ENCODE measurements at regions not wholly inside any gene's neighbourhood (a gene's known extent, or its start where the extent isn't known, plus 50 kb on each side); places are given as distances from the start of the nearest gene placed in this dataset.

DNA sequence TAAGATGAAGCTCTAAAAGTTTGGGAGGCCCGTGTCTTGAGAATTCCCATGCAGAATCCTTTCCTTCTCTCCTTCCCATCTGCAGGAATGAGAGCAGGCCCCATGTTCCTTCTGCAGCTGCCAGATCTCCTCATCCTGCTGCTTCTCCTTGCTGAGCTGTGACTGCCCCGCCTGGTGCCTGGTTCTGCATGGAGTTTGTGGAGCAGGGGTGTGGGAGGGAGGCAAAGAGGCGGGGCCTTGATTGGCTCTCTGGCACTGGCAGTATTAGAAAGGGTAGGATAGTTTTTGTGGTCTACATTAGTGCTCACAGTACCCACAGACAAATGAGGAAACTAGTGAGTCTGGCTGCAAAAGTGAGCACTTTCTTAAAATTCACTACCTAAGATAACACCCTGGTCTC, 91.1 kb upstream of the CLPB start:
- H3K27me3 ChIP-seq: no peaks in the 10 kb centered on the region
- no peak overlapping the region for H3K4me3 ChIP-seq
- no peak overlapping the region for H3K27ac ChIP-seq
- TF ChIP-seq CTCF (IDR thresholded peaks at IDR 0.05): no peak
- DNase-seq: no peak
- H3K4me1 ChIP-seq: no peaks in the 10 kb centered on the region
- H3K36me3 ChIP-seq: no peaks in the 10 kb centered on the region
- ATAC-seq: peak in 1 of 8 donors; percentile 38
- WGBS, 2 donors: 74 to 77% methylated on average over 3 of the region's 3 CpGs
- intact Hi-C loops (cut with DNase I): no loop called here
- H3K9me3 ChIP-seq: no peaks in the 10 kb centered on the region

- H3K4me3 ChIP-seq: no peak overlapping the region
- intact Hi-C loops (cut with DNase I): no loop called here
- H3K9me3 ChIP-seq: no peaks in the 10 kb centered on the region
- no peak for DNase-seq
- no peaks in the 10 kb centered on the region for H3K27me3 ChIP-seq
- no peak for ATAC-seq
- 86 to 95% methylated on average over 2 of the region's 2 CpGs for WGBS, 2 donors
- no peaks in the 10 kb centered on the region for H3K36me3 ChIP-seq
- peaks cover 0 to 8% (median 0%) of the 10 kb centered on the region in 9 donors for H3K4me1 ChIP-seq
- H3K27ac ChIP-seq: no peak overlapping the region
- no peak for TF ChIP-seq CTCF (IDR thresholded peaks at IDR 0.05)
Measured at GRCh38 chr11:72524711-72525110, 90.4 kb upstream of the CLPB start.

DNA sequence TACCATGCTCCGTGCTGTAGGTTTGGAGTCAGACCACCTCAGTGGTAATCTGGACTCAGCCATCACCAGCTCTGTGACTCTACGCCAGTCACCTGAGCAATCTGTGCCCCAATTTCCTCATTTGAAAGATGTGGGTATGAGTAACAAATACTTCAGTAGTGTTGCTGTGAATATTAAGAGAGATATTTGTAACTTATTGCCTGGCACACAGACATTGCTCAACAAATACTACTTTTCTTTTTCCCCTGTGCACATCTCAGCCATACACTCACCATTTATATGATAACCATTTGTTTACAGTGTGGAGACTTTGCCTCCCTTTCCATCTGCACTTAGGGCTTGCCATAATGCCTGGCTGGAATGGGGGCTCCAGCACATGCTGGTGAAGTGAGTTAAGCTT, 89.7 kb upstream of the CLPB start:
- peaks cover 0 to 15% (median 0%) of the 10 kb centered on the region in 9 donors for H3K4me1 ChIP-seq
- H3K27ac ChIP-seq: no peak overlapping the region
- H3K36me3 ChIP-seq: no peaks in the 10 kb centered on the region
- H3K4me3 ChIP-seq: no peak overlapping the region
- no peaks in the 10 kb centered on the region for H3K9me3 ChIP-seq
- no peak for TF ChIP-seq CTCF (IDR thresholded peaks at IDR 0.05)
- intact Hi-C loops (cut with DNase I): no loop called here
- no peak for DNase-seq
- 91 to 98% methylated on average over 2 of the region's 2 CpGs for WGBS, 2 donors
- H3K27me3 ChIP-seq: no peaks in the 10 kb centered on the region
- no peak for ATAC-seq

DNA sequence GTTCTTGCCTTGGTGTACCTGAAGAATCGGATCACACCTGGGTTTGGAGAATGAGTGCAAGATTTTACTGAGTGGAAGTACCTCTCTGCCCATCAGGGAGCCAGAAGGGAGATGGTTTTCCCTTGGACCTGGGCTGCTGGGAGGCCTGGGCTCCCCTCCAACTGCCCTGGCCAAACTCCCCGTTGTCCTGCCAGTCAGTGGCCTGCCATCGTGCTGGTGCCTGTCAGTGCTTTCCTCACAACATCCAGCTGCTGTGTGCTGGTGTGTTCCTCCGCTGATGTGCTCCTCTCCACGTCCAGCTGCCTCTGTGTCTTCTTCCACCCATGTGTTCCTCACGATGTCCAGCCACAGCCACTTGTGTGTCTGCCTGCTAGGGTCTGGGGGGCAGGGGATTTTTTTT, 87.9 kb upstream of the CLPB start:
- TF ChIP-seq CTCF (IDR thresholded peaks at IDR 0.05): no peak
- peak in 5 of 8 donors; percentile 34 to 81 (median 74) for ATAC-seq
- Histone ChIP-seq H3K36me3 (no peaks in the 10 kb centered on the region), H3K9me3 (no peaks in the 10 kb centered on the region), H3K27me3 (no peaks in the 10 kb centered on the region), H3K4me3 (no peak overlapping the region), H3K4me1 (peaks cover 0 to 19% (median 0%) of the 10 kb centered on the region in 9 donors), H3K27ac (no peak overlapping the region)
- WGBS, 2 donors: 51 to 55% methylated on average over 6 of the region's 6 CpGs
- intact Hi-C loops (cut with DNase I): no loop called here
- DNase-seq: peak; percentile 20 to 47
